ENCODE measurements at regions not wholly inside any gene's neighbourhood (a gene's known extent, or its start where the extent isn't known, plus 50 kb on each side); places are given as distances from the start of the nearest gene placed in this dataset.

GRCh38 chr6:23637296-23637695, 488.7 kb upstream of the NRSN1 start:
- no peaks in the 10 kb centered on the region for H3K27me3 ChIP-seq
- H3K9me3 ChIP-seq = no peaks in the 10 kb centered on the region
- DNase-seq (no peak), ATAC-seq (no peak)
- no peaks in the 10 kb centered on the region for H3K4me1 ChIP-seq
- TF ChIP-seq, protein P1, sequence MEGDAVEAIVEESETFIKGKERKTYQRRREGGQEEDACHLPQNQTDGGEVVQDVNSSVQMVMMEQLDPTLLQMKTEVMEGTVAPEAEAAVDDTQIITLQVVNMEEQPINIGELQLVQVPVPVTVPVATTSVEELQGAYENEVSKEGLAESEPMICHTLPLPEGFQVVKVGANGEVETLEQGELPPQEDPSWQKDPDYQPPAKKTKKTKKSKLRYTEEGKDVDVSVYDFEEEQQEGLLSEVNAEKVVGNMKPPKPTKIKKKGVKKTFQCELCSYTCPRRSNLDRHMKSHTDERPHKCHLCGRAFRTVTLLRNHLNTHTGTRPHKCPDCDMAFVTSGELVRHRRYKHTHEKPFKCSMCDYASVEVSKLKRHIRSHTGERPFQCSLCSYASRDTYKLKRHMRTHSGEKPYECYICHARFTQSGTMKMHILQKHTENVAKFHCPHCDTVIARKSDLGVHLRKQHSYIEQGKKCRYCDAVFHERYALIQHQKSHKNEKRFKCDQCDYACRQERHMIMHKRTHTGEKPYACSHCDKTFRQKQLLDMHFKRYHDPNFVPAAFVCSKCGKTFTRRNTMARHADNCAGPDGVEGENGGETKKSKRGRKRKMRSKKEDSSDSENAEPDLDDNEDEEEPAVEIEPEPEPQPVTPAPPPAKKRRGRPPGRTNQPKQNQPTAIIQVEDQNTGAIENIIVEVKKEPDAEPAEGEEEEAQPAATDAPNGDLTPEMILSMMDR (IDR thresholded peaks at IDR 0.05) = no peak
- TF ChIP-seq POLR2A (IDR thresholded peaks at IDR 0.05) = no peak
- H3K27ac ChIP-seq = no peak overlapping the region
- WGBS (ENCODE audit: insufficient coverage, low coverage, low lambda C conversion rate, missing lambda C conversion rate) = 92% methylated on average over 2 of the region's 6 CpGs
- intact Hi-C loops (cut with DNase I) = no loop called here
- no peak overlapping the region for H3K4me3 ChIP-seq
- H3K36me3 ChIP-seq = no peaks in the 10 kb centered on the region

- 67% methylated on average over 1 of the region's 1 CpG for WGBS (ENCODE audit: insufficient coverage, low coverage, low lambda C conversion rate, missing lambda C conversion rate)
- no peak overlapping the region for H3K27ac ChIP-seq
- no peak overlapping the region for H3K4me3 ChIP-seq
- no peaks in the 10 kb centered on the region for H3K9me3 ChIP-seq
- H3K27me3 ChIP-seq = no peaks in the 10 kb centered on the region
- intact Hi-C loops (cut with DNase I) = no loop called here
- ATAC-seq (no peak), DNase-seq (no peak)
- H3K36me3 ChIP-seq = no peaks in the 10 kb centered on the region
- H3K4me1 ChIP-seq = no peaks in the 10 kb centered on the region
- TF ChIP-seq, protein P1 (IDR thresholded peaks at IDR 0.05) = no peak
- TF ChIP-seq POLR2A (IDR thresholded peaks at IDR 0.05) = no peak
Observed at GRCh38 chr6:23642849-23643248, 483.2 kb upstream of the NRSN1 start.

DNA sequence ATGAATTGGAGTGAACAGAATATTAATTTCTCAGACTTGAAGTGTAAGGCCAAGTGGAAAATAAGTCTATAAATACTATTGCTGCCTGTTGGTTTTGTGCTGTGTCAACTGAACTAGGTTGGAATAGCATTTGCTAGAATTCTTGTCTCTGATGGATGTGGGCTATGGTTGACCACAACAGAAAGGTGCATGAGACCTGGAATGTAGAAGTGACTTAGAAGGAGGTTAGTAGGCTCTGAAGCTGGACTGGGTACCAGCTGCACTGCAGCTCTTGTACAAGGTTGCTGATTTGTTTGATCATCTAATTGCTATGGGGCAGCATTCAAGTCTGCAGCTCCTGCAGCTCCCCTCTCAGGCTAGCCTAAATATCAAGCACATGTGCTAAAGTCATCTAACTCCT, 479.0 kb upstream of the NRSN1 start:
- TF ChIP-seq, protein P1 (IDR thresholded peaks at IDR 0.05) = no peak
- Histone ChIP-seq H3K36me3 (no peaks in the 10 kb centered on the region), H3K4me1 (no peaks in the 10 kb centered on the region), H3K27me3 (no peaks in the 10 kb centered on the region), H3K27ac (no peak overlapping the region), H3K9me3 (no peaks in the 10 kb centered on the region), H3K4me3 (no peak overlapping the region)
- ATAC-seq = no peak
- intact Hi-C loops (cut with DNase I) = no loop called here
- no peak for DNase-seq

DNA sequence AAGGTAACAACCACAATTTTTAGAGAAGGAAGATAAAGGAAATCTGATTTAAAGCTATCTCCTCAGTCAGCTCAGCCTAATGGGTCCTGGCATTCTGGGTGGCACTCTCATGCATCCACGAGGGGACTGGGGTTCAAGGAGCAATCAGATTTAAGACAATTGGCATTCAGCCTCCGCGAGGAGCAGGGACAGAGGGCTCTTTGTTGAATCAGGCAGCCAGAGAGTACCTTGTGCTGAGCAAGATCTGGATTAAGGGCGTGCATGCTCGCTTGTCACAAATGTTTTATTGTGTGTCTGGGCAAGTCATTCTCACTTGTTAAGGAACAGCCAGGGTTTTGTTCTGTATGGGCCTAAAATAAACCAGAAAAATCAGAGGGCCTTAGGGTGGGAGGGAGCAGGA, 475.3 kb upstream of the NRSN1 start:
- TF ChIP-seq, protein P1 (IDR thresholded peaks at IDR 0.05) = no peak
- WGBS (ENCODE audit: insufficient coverage, low coverage, low lambda C conversion rate, missing lambda C conversion rate) = 60% methylated on average over 3 of the region's 5 CpGs
- DNase-seq = no peak
- Histone ChIP-seq H3K36me3 (no peaks in the 10 kb centered on the region), H3K4me3 (no peak overlapping the region), H3K27me3 (no peaks in the 10 kb centered on the region), H3K4me1 (peaks cover 0 to 5% (median 0%) of the 10 kb centered on the region in 4 donors), H3K27ac (no peak overlapping the region), H3K9me3 (no peaks in the 10 kb centered on the region)
- intact Hi-C loops (cut with DNase I) = no loop called here
- no peak for ATAC-seq

GRCh38 chr6:23654745-23655144, 471.3 kb upstream of the NRSN1 start:
- WGBS (ENCODE audit: insufficient coverage, low coverage, low lambda C conversion rate, missing lambda C conversion rate) = 38% methylated on average over 6 of the region's 6 CpGs

More at GRCh38 chr6:23654745-23655144, 471.3 kb upstream of the NRSN1 start:
- DNase-seq (peak; percentile 60 to 83 (median 67)), ATAC-seq (peak; percentile 92 to 98 (median 96))
- Histone ChIP-seq H3K36me3 (no peaks in the 10 kb centered on the region), H3K27ac (peak overlapping the region in 2 of 3 donors; percentile 33 to 54), H3K9me3 (no peaks in the 10 kb centered on the region), H3K4me1 (peaks cover 0 to 5% (median 0%) of the 10 kb centered on the region in 4 donors), H3K4me3 (no peak overlapping the region), H3K27me3 (no peaks in the 10 kb centered on the region)
- TF ChIP-seq, protein P1 (IDR thresholded peaks at IDR 0.05) = no peak
- no peak for TF ChIP-seq POLR2A (IDR thresholded peaks at IDR 0.05)
- intact Hi-C loops (cut with DNase I) = no loop called here

Data from right lobe of liver (tissue), 6 donors.